Testis (tissue), 2 donors: ENCODE measurements at regions not wholly inside any gene's neighbourhood (a gene's known extent, or its start where the extent isn't known, plus 50 kb on each side); places are given as distances from the start of the nearest gene placed in this dataset.
"Not testable (repeated sequence)": the region's sequence is repeated elsewhere in the genome, so short reads cannot be mapped to it uniquely, and the experiment has no call there.

Experiments
- DNase-seq: peaks from one replicate; pipeline ENCODE4 v3.0.0-alpha.2; 2019
- H3K27ac ChIP-seq, 2 donors: fragments of 200-600 bp; sonication (generic); one replicate each; pipeline ENCODE4 v1.5.1; 2019
- H3K27me3 ChIP-seq: fragments of 200-600 bp; sonication (generic); one replicate; pipeline ENCODE4 v1.5.1; 2019
- H3K36me3 ChIP-seq: fragments of 200-600 bp; sonication (generic); one replicate; pipeline ENCODE4 v1.5.1; 2017; ENCODE audit warnings: low read depth; ENCODE audit errors: missing control alignments
- H3K4me1 ChIP-seq: fragments of 200-600 bp; sonication (generic); one replicate; pipeline ENCODE4 v1.5.1; 2019
- H3K4me3 ChIP-seq, 2 donors: fragments of 200-600 bp; sonication (generic); one replicate each; pipeline ENCODE4 v1.5.1; 2017 to 2019
- H3K9me3 ChIP-seq: fragments of 200-600 bp; sonication (generic); one replicate; pipeline ENCODE4 v1.5.1; 2017
- POLR2A ChIP-seq: fragments of 450-650 bp; IDR thresholded peaks from one replicate; pipeline ENCODE4 v1.6.1; 2017; ENCODE audit warnings: antibody characterized with exemption, mild to moderate bottlenecking, moderate library complexity
- WGBS, 2 donors: methylation state at CpG; one replicate each; pipeline ENCODE4 v1.1.5; 2018; 5-methylcytosine and 5-hydroxymethylcytosine counted together
- intact Hi-C: fragments of 100-400 bp; cut with DNase I; formaldehyde crosslinking; loops from one replicate; pipeline ENCODE4 v1.15.1; 2023; ENCODE audit warnings: low total_unique reads
- TF ChIP-seq, protein P1 (sequence below), 3 experiments: fragments of 450-650 bp in 2 of 3; fragments of 200-600 bp in 1 of 3; sonication (generic) in 1 of 3; IDR thresholded peaks; one replicate each; pipeline ENCODE4 v1.5.1; 2016 to 2019; ENCODE audit warnings: antibody characterized with exemption in 3 of 3, mild to moderate bottlenecking in 2 of 3, moderate library complexity in 1 of 3

DNA sequence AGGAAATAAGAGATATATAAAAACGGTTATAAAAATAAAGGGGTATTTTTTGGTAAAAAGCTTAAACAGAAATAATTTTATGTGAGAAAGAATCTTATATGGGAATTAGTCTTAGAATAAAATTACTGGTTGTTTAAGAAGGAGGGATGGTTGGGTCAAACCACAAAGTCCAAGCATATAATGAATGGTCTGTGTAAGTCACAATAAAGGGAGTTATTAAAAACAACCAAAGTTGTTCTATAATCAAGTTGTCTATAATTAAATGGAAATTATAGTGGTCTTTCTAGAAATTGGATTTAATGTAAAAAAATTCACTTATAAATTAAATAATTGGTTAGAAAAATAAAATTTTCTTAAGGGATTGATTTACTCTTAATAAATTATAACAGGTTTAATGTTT, 304.8 kb downstream of the POM121L12 start:
- no peak overlapping the region for H3K27ac ChIP-seq
- TF ChIP-seq, protein P1, sequence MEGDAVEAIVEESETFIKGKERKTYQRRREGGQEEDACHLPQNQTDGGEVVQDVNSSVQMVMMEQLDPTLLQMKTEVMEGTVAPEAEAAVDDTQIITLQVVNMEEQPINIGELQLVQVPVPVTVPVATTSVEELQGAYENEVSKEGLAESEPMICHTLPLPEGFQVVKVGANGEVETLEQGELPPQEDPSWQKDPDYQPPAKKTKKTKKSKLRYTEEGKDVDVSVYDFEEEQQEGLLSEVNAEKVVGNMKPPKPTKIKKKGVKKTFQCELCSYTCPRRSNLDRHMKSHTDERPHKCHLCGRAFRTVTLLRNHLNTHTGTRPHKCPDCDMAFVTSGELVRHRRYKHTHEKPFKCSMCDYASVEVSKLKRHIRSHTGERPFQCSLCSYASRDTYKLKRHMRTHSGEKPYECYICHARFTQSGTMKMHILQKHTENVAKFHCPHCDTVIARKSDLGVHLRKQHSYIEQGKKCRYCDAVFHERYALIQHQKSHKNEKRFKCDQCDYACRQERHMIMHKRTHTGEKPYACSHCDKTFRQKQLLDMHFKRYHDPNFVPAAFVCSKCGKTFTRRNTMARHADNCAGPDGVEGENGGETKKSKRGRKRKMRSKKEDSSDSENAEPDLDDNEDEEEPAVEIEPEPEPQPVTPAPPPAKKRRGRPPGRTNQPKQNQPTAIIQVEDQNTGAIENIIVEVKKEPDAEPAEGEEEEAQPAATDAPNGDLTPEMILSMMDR (IDR thresholded peaks at IDR 0.05), result no peak
- TF ChIP-seq POLR2A, result no peak
- no peaks in the 10 kb centered on the region for H3K9me3 ChIP-seq
- intact Hi-C loops, result no loop called here
- WGBS, 2 donors, result 88 to 91% methylated on average over 1 of the region's 1 CpG
- no peak overlapping the region for H3K4me3 ChIP-seq
- H3K36me3 ChIP-seq, result no peaks in the 10 kb centered on the region
- DNase-seq, result no peak
- H3K27me3 ChIP-seq, result no peaks in the 10 kb centered on the region
- no peaks in the 10 kb centered on the region for H3K4me1 ChIP-seq

DNA sequence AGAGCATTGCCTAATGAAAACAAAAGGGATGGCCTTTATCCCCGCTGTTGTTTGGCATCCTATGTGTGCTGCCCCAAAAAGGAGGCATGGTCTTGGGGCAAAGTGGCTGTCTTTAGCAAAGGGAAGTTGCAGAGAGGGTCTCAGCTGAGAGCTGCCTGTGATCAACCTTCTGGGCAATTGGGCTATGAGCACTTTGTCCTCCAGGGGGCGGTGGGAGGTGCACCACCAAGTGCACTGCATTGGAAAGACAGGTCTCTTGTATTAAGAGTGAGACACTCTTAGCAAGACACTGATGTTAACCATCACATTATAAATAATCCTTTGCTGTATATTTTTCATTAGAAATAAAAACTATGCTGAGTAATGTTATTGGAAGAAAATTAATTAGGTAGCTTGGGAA, 314.8 kb downstream of the POM121L12 start:
- WGBS, 2 donors, result 28 to 54% methylated on average over 2 of the region's 2 CpGs
- peak; percentile 74 for DNase-seq
- intact Hi-C loops, result no loop called here

DNA sequence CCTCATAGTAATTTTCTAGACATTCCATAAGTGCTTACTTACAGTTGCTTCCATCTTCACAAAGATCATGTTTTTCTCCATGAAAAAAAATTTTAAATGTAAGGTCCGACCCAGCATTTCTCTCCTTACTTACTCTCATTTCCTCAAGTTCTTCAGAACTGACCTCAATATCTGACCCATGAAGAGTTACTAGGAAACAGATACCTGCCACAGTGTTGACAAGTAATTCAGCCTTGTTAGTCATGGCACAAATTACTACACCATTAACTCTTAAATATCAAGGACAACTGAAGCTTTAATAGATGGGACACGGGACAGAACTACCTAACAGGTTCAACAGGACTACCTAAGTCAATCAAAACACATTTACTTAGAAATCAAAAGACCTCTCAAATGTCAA, 316.2 kb downstream of the POM121L12 start:
- Histone ChIP-seq H3K27me3 (no peaks in the 10 kb centered on the region), H3K4me3 (no peak overlapping the region), H3K4me1 (no peaks in the 10 kb centered on the region), H3K27ac (no peak overlapping the region), H3K36me3 (no peaks in the 10 kb centered on the region), H3K9me3 (no peaks in the 10 kb centered on the region)
- 80 to 90% methylated on average over 2 of the region's 2 CpGs for WGBS, 2 donors
- intact Hi-C loops, result no loop called here
- no peak for TF ChIP-seq POLR2A
- TF ChIP-seq, protein P1 (IDR thresholded peaks at IDR 0.05), result no peak
- no peak for DNase-seq

More for the DNA sequence above, 314.8 kb downstream of the POM121L12 start:
- Histone ChIP-seq H3K36me3 (no peaks in the 10 kb centered on the region), H3K4me3 (no peak overlapping the region), H3K4me1 (no peaks in the 10 kb centered on the region), H3K9me3 (no peaks in the 10 kb centered on the region), H3K27me3 (no peaks in the 10 kb centered on the region), H3K27ac (no peak overlapping the region)
- no peak for TF ChIP-seq POLR2A
- TF ChIP-seq, protein P1 (IDR thresholded peaks at IDR 0.05), result peak; percentile 23 to 60 (median 31)

DNA sequence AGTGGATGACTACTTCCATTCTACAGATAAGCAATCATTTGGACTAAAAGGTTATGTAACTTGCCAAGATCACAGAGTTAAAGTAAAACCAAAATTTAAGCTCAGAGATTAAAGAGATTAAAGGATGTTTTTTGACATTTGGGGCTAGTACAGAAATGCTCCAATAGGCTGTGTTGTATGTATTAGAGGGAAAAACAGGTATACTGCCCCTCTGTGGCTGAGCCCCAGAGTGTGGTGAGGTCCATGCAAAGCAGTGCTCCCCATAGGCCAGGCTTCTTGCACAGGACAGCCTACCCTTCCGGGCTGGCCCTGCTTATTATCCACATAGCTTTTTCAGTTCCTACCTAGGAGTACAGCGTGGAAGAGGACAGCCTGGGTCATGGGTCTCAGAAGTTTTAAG, 322.8 kb downstream of the POM121L12 start:
- Histone ChIP-seq H3K27ac (no peak overlapping the region), H3K4me1 (no peaks in the 10 kb centered on the region), H3K9me3 (no peaks in the 10 kb centered on the region), H3K36me3 (no peaks in the 10 kb centered on the region), H3K4me3 (no peak overlapping the region), H3K27me3 (no peaks in the 10 kb centered on the region)
- WGBS, 2 donors, result 85 to 92% methylated on average over 2 of the region's 2 CpGs
- TF ChIP-seq POLR2A, result no peak
- TF ChIP-seq, protein P1 (IDR thresholded peaks at IDR 0.05), result no peak
- intact Hi-C loops, result no loop called here
- DNase-seq, result no peak

DNA sequence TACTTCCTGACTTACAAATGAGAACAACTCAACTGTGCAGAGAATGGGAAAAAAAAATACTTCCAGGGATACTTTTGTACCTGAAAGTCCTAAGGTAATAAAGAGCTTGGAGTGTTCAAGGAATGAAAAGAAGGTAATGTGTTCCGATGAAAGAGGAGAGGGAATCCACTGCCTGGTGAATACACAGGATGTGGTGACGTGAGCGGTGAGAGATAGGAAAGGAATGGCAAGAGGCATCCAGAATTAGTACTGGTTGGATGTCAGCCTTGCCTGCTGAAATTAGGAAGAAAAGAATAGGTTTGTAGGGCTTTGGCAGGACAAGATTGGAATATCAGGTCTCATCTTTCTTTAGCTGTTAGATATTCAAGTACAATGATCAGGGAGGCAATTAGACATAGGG, 347.7 kb downstream of the POM121L12 start:
- no peaks in the 10 kb centered on the region for H3K36me3 ChIP-seq
- intact Hi-C loops, result no loop called here
- no peak overlapping the region for H3K27ac ChIP-seq
- no peaks in the 10 kb centered on the region for H3K4me1 ChIP-seq
- no peak overlapping the region for H3K4me3 ChIP-seq
- DNase-seq, result no peak
- no peaks in the 10 kb centered on the region for H3K27me3 ChIP-seq
- TF ChIP-seq, protein P1 (IDR thresholded peaks at IDR 0.05), result no peak
- no peak for TF ChIP-seq POLR2A
- WGBS, 2 donors, result 74 to 87% methylated on average over 3 of the region's 3 CpGs
- H3K9me3 ChIP-seq, result no peaks in the 10 kb centered on the region

DNA sequence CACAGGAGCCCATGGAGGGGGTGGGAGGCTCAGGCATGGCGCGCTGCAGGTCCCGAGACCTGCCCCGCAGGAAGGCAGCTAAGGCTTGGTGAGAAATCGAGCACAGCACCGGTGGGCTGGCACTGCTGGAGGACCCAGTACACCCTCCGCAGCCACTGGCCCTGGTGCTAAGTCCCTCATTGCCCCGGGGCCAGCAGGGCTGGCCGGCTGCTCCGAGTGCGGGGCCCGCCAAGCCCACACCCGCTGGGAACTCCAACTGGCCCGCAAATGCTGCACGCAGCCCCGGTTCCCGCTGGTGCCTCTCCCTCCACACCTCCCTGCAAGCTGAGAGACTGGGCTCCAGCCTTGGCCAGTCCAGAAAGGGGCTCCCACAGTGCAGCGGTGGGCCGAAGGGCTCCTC, 349.8 kb downstream of the POM121L12 start:
- H3K27ac ChIP-seq, H3K36me3 ChIP-seq, intact Hi-C loops, H3K9me3 ChIP-seq, H3K4me1 ChIP-seq, H3K27me3 ChIP-seq, DNase-seq, H3K4me3 ChIP-seq: not testable (repeated sequence)
- 63 to 89% methylated on average over 6 to 17 of the region's 19 CpGs for WGBS, 2 donors
